Chondrocyte (in vitro differentiated cells): ENCODE measurements at regions not wholly inside any gene's neighbourhood (a gene's known extent, or its start where the extent isn't known, plus 50 kb on each side); places are given as distances from the start of the nearest gene placed in this dataset.
A peak's percentile ranks its signal among the peaks of the same experiment; 100 is the strongest.
"Not testable (repeated sequence)": the region's sequence is repeated elsewhere in the genome, so short reads cannot be mapped to it uniquely, and the experiment has no call there.

Source experiments
- DNase-seq: peaks from one replicate; pipeline ENCODE4 v3.0.0; 2021; ENCODE audit warnings: mixed read lengths, low spot score
- H3K27ac Mint-ChIP-seq: one replicate; pipeline ENCODE4 v1.8.0; 2021; ENCODE audit warnings: mild to moderate bottlenecking, moderate library complexity, mixed read lengths; ENCODE audit not compliant: unreplicated experiment
- H3K27me3 Mint-ChIP-seq: 2 replicates; pipeline ENCODE4 v1.8.0; 2021; ENCODE audit warnings: low read depth, mixed read lengths
- H3K36me3 Mint-ChIP-seq: 2 replicates; pipeline ENCODE4 v1.8.0; 2021; ENCODE audit warnings: low read depth, mixed read lengths
- H3K4me1 Mint-ChIP-seq: 2 replicates; pipeline ENCODE4 v1.8.0; 2021; ENCODE audit warnings: low read depth, mild to moderate bottlenecking, mixed read lengths
- H3K4me3 Mint-ChIP-seq: one replicate; pipeline ENCODE4 v1.8.0; 2021; ENCODE audit warnings: mild to moderate bottlenecking, moderate library complexity, mixed read lengths; ENCODE audit not compliant: unreplicated experiment
- H3K9me3 Mint-ChIP-seq: 2 replicates; pipeline ENCODE4 v1.8.0; 2021; ENCODE audit warnings: low read depth, mixed read lengths
- TF ChIP-seq, protein P1 (sequence below): fragments of 200-600 bp; sonication (generic); IDR thresholded peaks from 2 replicates; pipeline ENCODE4 v1.5.0; 2021; ENCODE audit warnings: antibody characterized with exemption, mild to moderate bottlenecking, moderate library complexity

DNA sequence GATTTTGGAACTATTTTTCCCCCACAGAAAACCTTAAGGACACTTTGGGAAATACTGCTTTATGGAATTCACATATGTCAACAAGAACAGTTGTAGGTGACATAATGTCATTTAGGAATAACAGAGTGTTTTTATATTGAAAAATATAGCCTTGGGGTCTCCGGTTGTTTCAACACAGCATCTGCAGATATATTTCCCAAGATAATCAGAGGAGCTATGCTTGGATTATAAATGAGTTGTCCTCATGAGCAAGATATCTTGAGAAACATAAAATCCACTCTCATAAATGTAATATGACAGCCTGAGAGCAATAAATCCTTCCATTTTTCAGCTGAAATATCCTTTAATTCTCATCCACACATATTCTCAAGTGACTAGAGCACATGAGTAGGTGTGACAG is 473.7 kb upstream of the LMCD1 start:
- no peaks in the 10 kb centered on the region for H3K4me1 Mint-ChIP-seq
- H3K27me3 Mint-ChIP-seq: no peaks in the 10 kb centered on the region
- H3K4me3 Mint-ChIP-seq: no peak overlapping the region
- DNase-seq: no peak
- H3K9me3 Mint-ChIP-seq: peaks cover 4% of the 10 kb centered on the region
- no peak overlapping the region for H3K27ac Mint-ChIP-seq
- TF ChIP-seq, protein P1, sequence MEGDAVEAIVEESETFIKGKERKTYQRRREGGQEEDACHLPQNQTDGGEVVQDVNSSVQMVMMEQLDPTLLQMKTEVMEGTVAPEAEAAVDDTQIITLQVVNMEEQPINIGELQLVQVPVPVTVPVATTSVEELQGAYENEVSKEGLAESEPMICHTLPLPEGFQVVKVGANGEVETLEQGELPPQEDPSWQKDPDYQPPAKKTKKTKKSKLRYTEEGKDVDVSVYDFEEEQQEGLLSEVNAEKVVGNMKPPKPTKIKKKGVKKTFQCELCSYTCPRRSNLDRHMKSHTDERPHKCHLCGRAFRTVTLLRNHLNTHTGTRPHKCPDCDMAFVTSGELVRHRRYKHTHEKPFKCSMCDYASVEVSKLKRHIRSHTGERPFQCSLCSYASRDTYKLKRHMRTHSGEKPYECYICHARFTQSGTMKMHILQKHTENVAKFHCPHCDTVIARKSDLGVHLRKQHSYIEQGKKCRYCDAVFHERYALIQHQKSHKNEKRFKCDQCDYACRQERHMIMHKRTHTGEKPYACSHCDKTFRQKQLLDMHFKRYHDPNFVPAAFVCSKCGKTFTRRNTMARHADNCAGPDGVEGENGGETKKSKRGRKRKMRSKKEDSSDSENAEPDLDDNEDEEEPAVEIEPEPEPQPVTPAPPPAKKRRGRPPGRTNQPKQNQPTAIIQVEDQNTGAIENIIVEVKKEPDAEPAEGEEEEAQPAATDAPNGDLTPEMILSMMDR: no peak
- H3K36me3 Mint-ChIP-seq: no peaks in the 10 kb centered on the region

DNA sequence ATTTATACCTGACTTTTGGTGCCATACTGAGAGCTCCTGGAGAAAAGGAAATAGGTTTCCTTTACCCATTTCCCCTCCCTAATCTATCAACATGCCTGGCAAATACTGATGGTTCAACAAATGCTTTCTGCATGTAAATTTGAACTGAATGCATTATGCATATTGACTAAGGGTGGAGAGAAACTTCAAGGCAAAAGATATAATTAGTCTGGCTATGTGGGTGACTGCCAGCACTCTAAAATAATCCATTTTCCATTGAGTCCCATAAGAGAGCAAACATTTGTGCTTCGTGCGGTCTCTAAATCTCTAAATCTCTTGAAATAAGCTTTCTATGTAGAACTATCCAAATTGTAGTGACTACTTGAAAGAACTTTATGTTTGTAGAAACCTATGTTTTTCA is 451.3 kb upstream of the LMCD1 start:
- no peaks in the 10 kb centered on the region for H3K36me3 Mint-ChIP-seq
- H3K4me1 Mint-ChIP-seq: no peaks in the 10 kb centered on the region
- no peak overlapping the region for H3K27ac Mint-ChIP-seq
- peaks cover 20% of the 10 kb centered on the region for H3K27me3 Mint-ChIP-seq
- DNase-seq: no peak
- TF ChIP-seq, protein P1: no peak
- no peak overlapping the region for H3K4me3 Mint-ChIP-seq
- H3K9me3 Mint-ChIP-seq: peaks cover 4% of the 10 kb centered on the region

DNA sequence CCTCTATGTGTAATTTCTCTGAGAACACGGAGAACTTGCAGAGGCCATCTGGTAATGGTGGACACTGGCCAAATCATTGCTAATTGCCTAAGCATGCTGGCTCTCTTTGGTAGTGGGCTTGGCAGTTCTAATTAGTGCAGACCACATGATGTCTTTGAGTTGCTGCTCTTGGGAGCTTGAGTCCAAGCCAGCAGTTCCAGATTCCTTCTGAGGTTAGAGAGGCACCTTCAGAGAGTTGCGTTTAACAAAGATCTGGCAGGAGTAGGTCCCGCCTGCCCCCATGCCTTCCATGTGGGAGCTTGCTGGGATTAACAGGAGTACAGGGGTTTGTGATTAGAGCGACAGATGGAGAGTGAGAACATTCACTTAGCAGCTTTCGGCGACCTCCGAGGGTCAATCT is 449.0 kb upstream of the LMCD1 start:
- no peaks in the 10 kb centered on the region for H3K4me1 Mint-ChIP-seq
- H3K27ac Mint-ChIP-seq: no peak overlapping the region
- H3K9me3 Mint-ChIP-seq: no peaks in the 10 kb centered on the region
- peaks cover 23% of the 10 kb centered on the region for H3K27me3 Mint-ChIP-seq
- no peaks in the 10 kb centered on the region for H3K36me3 Mint-ChIP-seq
- no peak for DNase-seq
- TF ChIP-seq, protein P1: no peak
- H3K4me3 Mint-ChIP-seq: no peak overlapping the region

DNA sequence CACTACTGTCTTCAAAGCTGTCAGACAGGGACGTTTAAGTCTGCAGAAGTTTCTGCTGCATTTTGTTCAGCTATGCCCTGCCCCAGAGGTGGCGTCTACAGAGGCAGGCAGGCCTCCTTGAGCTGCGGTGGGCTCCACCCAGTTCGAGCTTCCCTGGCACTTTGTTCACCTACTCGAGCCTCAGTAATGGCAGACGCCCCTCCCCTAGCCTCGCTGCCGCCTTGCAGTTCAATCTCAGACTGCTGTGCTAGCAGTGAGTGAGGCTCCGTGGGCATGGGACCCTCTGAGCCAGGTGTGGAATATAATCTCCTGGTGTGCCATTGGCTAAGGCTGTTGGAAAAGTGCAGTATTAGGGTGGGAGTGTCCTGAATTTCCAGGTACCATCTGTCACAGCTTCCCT is 433.5 kb upstream of the LMCD1 start:
- DNase-seq: peak; percentile 65
- not testable (repeated sequence) for H3K4me1 Mint-ChIP-seq, H3K36me3 Mint-ChIP-seq, H3K9me3 Mint-ChIP-seq, H3K4me3 Mint-ChIP-seq, H3K27ac Mint-ChIP-seq
- H3K27me3 Mint-ChIP-seq: peaks cover 24% of the 10 kb centered on the region

DNA sequence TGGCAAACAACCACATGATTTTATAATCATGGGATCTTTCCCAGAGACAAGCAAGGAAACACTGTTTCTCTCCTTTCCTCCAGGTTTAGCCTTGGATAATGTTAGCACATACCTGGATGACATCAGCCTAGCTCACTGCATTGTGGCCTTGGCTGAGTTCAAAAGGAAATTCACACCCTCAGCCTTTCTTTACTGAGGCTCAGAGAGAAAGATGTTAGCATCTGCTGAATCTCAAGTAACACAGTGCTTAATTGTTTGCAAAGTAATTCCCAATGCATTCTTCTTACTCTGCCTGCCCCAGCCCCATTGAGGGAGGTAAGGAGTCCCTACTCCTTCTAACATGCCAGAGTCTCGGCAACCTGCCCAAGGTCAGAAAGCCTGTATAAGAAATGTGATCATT is 432.2 kb upstream of the LMCD1 start:
- peaks cover 3% of the 10 kb centered on the region for H3K36me3 Mint-ChIP-seq
- peaks cover 10% of the 10 kb centered on the region for H3K4me1 Mint-ChIP-seq
- no peak for DNase-seq
- H3K4me3 Mint-ChIP-seq: no peak overlapping the region
- TF ChIP-seq, protein P1: no peak
- peaks cover 26% of the 10 kb centered on the region for H3K27me3 Mint-ChIP-seq
- H3K27ac Mint-ChIP-seq: no peak overlapping the region
- peaks cover 5% of the 10 kb centered on the region for H3K9me3 Mint-ChIP-seq

DNA sequence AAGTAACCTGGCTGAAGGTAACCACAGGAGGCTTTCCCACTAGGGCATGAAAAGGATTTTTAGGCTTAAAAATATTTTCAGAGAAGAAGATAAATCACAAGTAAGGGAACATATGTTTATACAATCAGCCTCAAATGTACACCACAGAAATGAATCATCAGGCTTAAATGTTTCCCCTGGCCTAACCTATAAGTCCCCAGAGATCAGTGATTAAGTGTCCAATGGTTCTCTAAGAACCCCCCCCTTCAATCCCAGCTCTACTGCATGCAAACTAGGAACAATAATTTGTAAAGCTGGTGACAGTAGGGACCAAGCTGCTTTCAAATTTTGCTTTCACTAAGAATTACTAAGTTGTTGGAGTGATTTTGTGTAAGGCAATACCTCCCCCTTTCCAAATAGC is 431.6 kb upstream of the LMCD1 start:
- no peak for DNase-seq
- H3K27me3 Mint-ChIP-seq: peaks cover 24% of the 10 kb centered on the region

DNA sequence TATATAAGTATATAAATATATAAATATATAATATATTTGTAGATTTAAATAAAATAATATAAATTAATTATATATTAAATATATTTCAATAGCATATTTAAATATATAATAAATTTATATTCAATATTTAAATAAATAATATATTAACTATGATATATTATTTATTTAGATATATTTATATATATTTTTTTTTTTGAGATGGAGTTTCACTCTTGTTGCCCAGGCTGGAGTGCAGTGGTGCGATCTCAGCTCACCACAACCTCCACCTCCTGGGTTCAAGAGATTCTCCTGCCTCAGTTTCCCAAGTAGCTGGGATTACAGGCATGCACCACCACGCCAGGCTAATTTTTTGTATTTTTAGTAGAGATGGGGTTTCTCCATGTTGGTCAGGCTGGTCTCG is 426.9 kb upstream of the LMCD1 start:
- not testable (repeated sequence) for DNase-seq, H3K4me3 Mint-ChIP-seq, H3K4me1 Mint-ChIP-seq, H3K36me3 Mint-ChIP-seq, H3K9me3 Mint-ChIP-seq, H3K27ac Mint-ChIP-seq
- H3K27me3 Mint-ChIP-seq: peaks cover 16% of the 10 kb centered on the region

More for the DNA sequence above, 431.6 kb upstream of the LMCD1 start:
- H3K9me3 Mint-ChIP-seq: peaks cover 5% of the 10 kb centered on the region
- H3K4me3 Mint-ChIP-seq: no peak overlapping the region
- H3K4me1 Mint-ChIP-seq: peaks cover 10% of the 10 kb centered on the region
- no peak overlapping the region for H3K27ac Mint-ChIP-seq
- TF ChIP-seq, protein P1: no peak
- H3K36me3 Mint-ChIP-seq: peaks cover 3% of the 10 kb centered on the region
